ENCODE measurements at regions not wholly inside any gene's neighbourhood (a gene's known extent, or its start where the extent isn't known, plus 50 kb on each side); places are given as distances from the start of the nearest gene placed in this dataset.

GRCh38 chr20:4427940-4428586, 179.0 kb upstream of the ADRA1D start:
- no peak for DNase-seq (ENCODE audit: extremely low read depth, low read depth)
- no peak for TF ChIP-seq CTCF (IDR thresholded peaks at IDR 0.05; ENCODE audit: low read depth, low read length)

GRCh38 chr20:4418141-4418540, 169.1 kb upstream of the ADRA1D start:
- no peak for TF ChIP-seq CTCF (IDR thresholded peaks at IDR 0.05; ENCODE audit: low read depth, low read length)
- DNase-seq (ENCODE audit: extremely low read depth, low read depth), result no peak

GRCh38 chr20:4415281-4415680, 166.2 kb upstream of the ADRA1D start:
- no peak for TF ChIP-seq CTCF (IDR thresholded peaks at IDR 0.05; ENCODE audit: low read depth, low read length)
- no peak for DNase-seq (ENCODE audit: extremely low read depth, low read depth)

GRCh38 chr20:4413314-4414049, 164.4 kb upstream of the ADRA1D start:
- DNase-seq (ENCODE audit: extremely low read depth, low read depth), result no peak
- no peak for TF ChIP-seq CTCF (IDR thresholded peaks at IDR 0.05; ENCODE audit: low read depth, low read length)

- TF ChIP-seq CTCF (IDR thresholded peaks at IDR 0.05; ENCODE audit: low read depth, low read length), result no peak
- DNase-seq (ENCODE audit: extremely low read depth, low read depth), result no peak
These were observed 163.1 kb upstream of the ADRA1D start for GRCh38 chr20:4412216-4412615.

GRCh38 chr20:4411744-4412143, 162.7 kb upstream of the ADRA1D start:
- DNase-seq (ENCODE audit: extremely low read depth, low read depth), result no peak

More at GRCh38 chr20:4411744-4412143, 162.7 kb upstream of the ADRA1D start:
- no peak for TF ChIP-seq CTCF (IDR thresholded peaks at IDR 0.05; ENCODE audit: low read depth, low read length)
